Thyroid gland (tissue), 4 donors: ENCODE measurements at regions not wholly inside any gene's neighbourhood (a gene's known extent, or its start where the extent isn't known, plus 50 kb on each side); places are given as distances from the start of the nearest gene placed in this dataset.

Source experiments
- DNase-seq, 2 donors: peaks; one replicate each; pipeline ENCODE4 v3.0.0-alpha.2; 2019
- H3K27ac ChIP-seq, 3 donors: fragments of 200-600 bp; sonication (generic); 1 replicate in 2 of 3; 2 replicates in 1 of 3; pipeline ENCODE4 v1.5.1; 2016 to 2019; ENCODE audit warnings: mild to moderate bottlenecking in 1 of 3, moderate library complexity in 1 of 3
- H3K27me3 ChIP-seq: fragments of 200-600 bp; sonication (generic); one replicate; pipeline ENCODE4 v1.5.1; 2019
- H3K36me3 ChIP-seq, 2 donors: fragments of 200-600 bp; sonication (generic); one replicate each; pipeline ENCODE4 v1.5.1; 2016 to 2019
- H3K4me1 ChIP-seq, 2 donors: fragments of 200-600 bp; sonication (generic); one replicate each; pipeline ENCODE4 v1.5.1; 2017 to 2019
- H3K4me3 ChIP-seq, 3 donors: fragments of 200-600 bp; sonication (generic); replicated peaks in 1 of 3; 1 replicate in 2 of 3; 2 replicates in 1 of 3; pipeline ENCODE4 v1.5.1; 2016; ENCODE audit warnings: mild to moderate bottlenecking in 1 of 3
- H3K9me3 ChIP-seq: fragments of 200-600 bp; sonication (generic); one replicate; pipeline ENCODE4 v1.5.1; 2017
- CTCF ChIP-seq, 6 experiments: fragments of 200-600 bp in 3 of 6; fragments of 450-650 bp in 3 of 6; sonication (generic) in 3 of 6; IDR thresholded peaks; one replicate each; pipeline ENCODE4 v1.5.1; 2016 to 2019; ENCODE audit warnings: antibody characterized with exemption in 6 of 6, mild to moderate bottlenecking in 2 of 6, inconsistent platforms in 1 of 6, moderate library complexity in 1 of 6
- POLR2A ChIP-seq, 2 donors: fragments of 450-650 bp; IDR thresholded peaks; one replicate each; pipeline ENCODE4 v1.6.1; 2017; ENCODE audit warnings: antibody characterized with exemption in 2 of 2, mild to moderate bottlenecking in 2 of 2, moderate library complexity in 1 of 2
- WGBS, 2 donors: methylation state at CpG; one replicate each; pipeline ENCODE4 v1.1.5; 2017; 5-methylcytosine and 5-hydroxymethylcytosine counted together
- intact Hi-C: fragments of 100-400 bp; cut with DNase I; formaldehyde crosslinking; loops from one replicate; pipeline ENCODE4 v1.15.1; 2023

GRCh38 chr2:239773228-239774141 is 251.7 kb downstream of the NDUFA10 start:
- H3K36me3 ChIP-seq, result no peaks in the 10 kb centered on the region
- no peak overlapping the region for H3K4me3 ChIP-seq
- no peak overlapping the region for H3K27ac ChIP-seq
- no peaks in the 10 kb centered on the region for H3K9me3 ChIP-seq
- 86 to 92% methylated on average over 10 to 15 of the region's 15 CpGs for WGBS, 2 donors
- intact Hi-C loops, result no loop called here
- no peaks in the 10 kb centered on the region for H3K27me3 ChIP-seq
- DNase-seq, result no peak
- no peaks in the 10 kb centered on the region for H3K4me1 ChIP-seq
- TF ChIP-seq CTCF (IDR thresholded peaks at IDR 0.05) (no peak), POLR2A (IDR thresholded peaks at IDR 0.05) (no peak)

GRCh38 chr2:239772721-239773120 is 252.4 kb downstream of the NDUFA10 start:
- no peaks in the 10 kb centered on the region for H3K27me3 ChIP-seq
- no peaks in the 10 kb centered on the region for H3K36me3 ChIP-seq
- H3K27ac ChIP-seq, result no peak overlapping the region
- no peak overlapping the region for H3K4me3 ChIP-seq
- 93 to 97% methylated on average over 5 of the region's 5 CpGs for WGBS, 2 donors
- intact Hi-C loops, result no loop called here
- H3K4me1 ChIP-seq, result no peaks in the 10 kb centered on the region
- no peak for DNase-seq
- no peaks in the 10 kb centered on the region for H3K9me3 ChIP-seq
- TF ChIP-seq CTCF (IDR thresholded peaks at IDR 0.05), result no peak
- no peak for TF ChIP-seq POLR2A (IDR thresholded peaks at IDR 0.05)

GRCh38 chr2:239770246-239770639 is 254.9 kb downstream of the NDUFA10 start:
- no peaks in the 10 kb centered on the region for H3K27me3 ChIP-seq
- no peaks in the 10 kb centered on the region for H3K4me1 ChIP-seq
- intact Hi-C loops, result no loop called here
- H3K4me3 ChIP-seq, result no peak overlapping the region
- no peaks in the 10 kb centered on the region for H3K36me3 ChIP-seq
- no peaks in the 10 kb centered on the region for H3K9me3 ChIP-seq
- DNase-seq, result no peak
- H3K27ac ChIP-seq, result no peak overlapping the region
- TF ChIP-seq POLR2A (IDR thresholded peaks at IDR 0.05) (no peak), CTCF (IDR thresholded peaks at IDR 0.05) (no peak)
- 54 to 57% methylated on average over 6 to 7 of the region's 7 CpGs for WGBS, 2 donors

GRCh38 chr2:239769554-239770245 is 255.4 kb downstream of the NDUFA10 start:
- intact Hi-C loops, result no loop called here

More at GRCh38 chr2:239769554-239770245, 255.4 kb downstream of the NDUFA10 start:
- no peak overlapping the region for H3K4me3 ChIP-seq
- H3K4me1 ChIP-seq, result no peaks in the 10 kb centered on the region
- WGBS, 2 donors, result 88 to 91% methylated on average over 4 to 17 of the region's 18 CpGs
- no peaks in the 10 kb centered on the region for H3K27me3 ChIP-seq
- no peak for DNase-seq
- H3K27ac ChIP-seq, result no peak overlapping the region
- H3K9me3 ChIP-seq, result no peaks in the 10 kb centered on the region
- no peak for TF ChIP-seq POLR2A (IDR thresholded peaks at IDR 0.05)
- TF ChIP-seq CTCF (IDR thresholded peaks at IDR 0.05), result no peak
- no peaks in the 10 kb centered on the region for H3K36me3 ChIP-seq
